ENCODE measurements at regions not wholly inside any gene's neighbourhood (a gene's known extent, or its start where the extent isn't known, plus 50 kb on each side); places are given as distances from the start of the nearest gene placed in this dataset.

GRCh38 chr6:130306377-130306776, 59.4 kb upstream of the TMEM200A start:
- Histone ChIP-seq H3K9me3 (ENCODE audit: low read depth, low read length) (no peaks in the 10 kb centered on the region), H3K79me2 (ENCODE audit: insufficient read depth, low read length) (no peaks in the 10 kb centered on the region), H3K27me3 (ENCODE audit: insufficient read depth, low read length) (no peaks in the 10 kb centered on the region), H3K4me2 (ENCODE audit: insufficient read depth, low read length) (no peak overlapping the region), H3K4me1 (ENCODE audit: insufficient read depth, low read length) (peaks cover 14% of the 10 kb centered on the region), H4K20me1 (ENCODE audit: insufficient read depth, low read length) (no peaks in the 10 kb centered on the region), H3K27ac (ENCODE audit: low read depth, low read length) (no peak overlapping the region), H3K4me3 (ENCODE audit: insufficient read depth, low read length) (no peak overlapping the region), H3K36me3 (ENCODE audit: insufficient read depth, low read length) (no peaks in the 10 kb centered on the region), H2AFZ (ENCODE audit: low read length) (no peak overlapping the region)
- no peak for DNase-seq (ENCODE audit: insufficient read length, low spot score, missing footprints)
- TF ChIP-seq CTCF (IDR thresholded peaks at IDR 0.05; ENCODE audit: extremely low read depth, low read depth, low read length): no peak

GRCh38 chr6:130303431-130303830, 62.4 kb upstream of the TMEM200A start:
- no peaks in the 10 kb centered on the region for H3K36me3 ChIP-seq (ENCODE audit: insufficient read depth, low read length)
- no peak overlapping the region for H2AFZ ChIP-seq (ENCODE audit: low read length)
- no peak overlapping the region for H3K27ac ChIP-seq (ENCODE audit: low read depth, low read length)
- peaks cover 5% of the 10 kb centered on the region for H3K79me2 ChIP-seq (ENCODE audit: insufficient read depth, low read length)
- H4K20me1 ChIP-seq (ENCODE audit: insufficient read depth, low read length): no peaks in the 10 kb centered on the region
- H3K9me3 ChIP-seq (ENCODE audit: low read depth, low read length): no peaks in the 10 kb centered on the region
- H3K27me3 ChIP-seq (ENCODE audit: insufficient read depth, low read length): no peaks in the 10 kb centered on the region
- peaks cover 14% of the 10 kb centered on the region for H3K4me1 ChIP-seq (ENCODE audit: insufficient read depth, low read length)
- H3K4me3 ChIP-seq (ENCODE audit: insufficient read depth, low read length): no peak overlapping the region
- no peak overlapping the region for H3K4me2 ChIP-seq (ENCODE audit: insufficient read depth, low read length)
- TF ChIP-seq CTCF (IDR thresholded peaks at IDR 0.05; ENCODE audit: extremely low read depth, low read depth, low read length): no peak
- DNase-seq (ENCODE audit: insufficient read length, low spot score, missing footprints): no peak

GRCh38 chr6:130298258-130298657, 67.6 kb upstream of the TMEM200A start:
- TF ChIP-seq CTCF (IDR thresholded peaks at IDR 0.05; ENCODE audit: extremely low read depth, low read depth, low read length): no peak
- no peaks in the 10 kb centered on the region for H3K36me3 ChIP-seq (ENCODE audit: insufficient read depth, low read length)
- no peak overlapping the region for H3K4me3 ChIP-seq (ENCODE audit: insufficient read depth, low read length)
- H4K20me1 ChIP-seq (ENCODE audit: insufficient read depth, low read length): no peaks in the 10 kb centered on the region
- H3K4me2 ChIP-seq (ENCODE audit: insufficient read depth, low read length): no peak overlapping the region
- no peak overlapping the region for H2AFZ ChIP-seq (ENCODE audit: low read length)
- DNase-seq (ENCODE audit: insufficient read length, low spot score, missing footprints): no peak
- peaks cover 6% of the 10 kb centered on the region for H3K79me2 ChIP-seq (ENCODE audit: insufficient read depth, low read length)
- no peak overlapping the region for H3K27ac ChIP-seq (ENCODE audit: low read depth, low read length)
- H3K9me3 ChIP-seq (ENCODE audit: low read depth, low read length): no peaks in the 10 kb centered on the region
- H3K4me1 ChIP-seq (ENCODE audit: insufficient read depth, low read length): peaks cover 7% of the 10 kb centered on the region
- no peaks in the 10 kb centered on the region for H3K27me3 ChIP-seq (ENCODE audit: insufficient read depth, low read length)

- Histone ChIP-seq H3K27ac (ENCODE audit: low read depth, low read length) (no peak overlapping the region), H3K4me3 (ENCODE audit: insufficient read depth, low read length) (no peak overlapping the region), H3K27me3 (ENCODE audit: insufficient read depth, low read length) (no peaks in the 10 kb centered on the region), H3K4me1 (ENCODE audit: insufficient read depth, low read length) (peaks cover 3% of the 10 kb centered on the region), H3K4me2 (ENCODE audit: insufficient read depth, low read length) (no peak overlapping the region), H4K20me1 (ENCODE audit: insufficient read depth, low read length) (no peaks in the 10 kb centered on the region), H3K79me2 (ENCODE audit: insufficient read depth, low read length) (peaks cover 6% of the 10 kb centered on the region), H3K9me3 (ENCODE audit: low read depth, low read length) (no peaks in the 10 kb centered on the region), H2AFZ (ENCODE audit: low read length) (no peak overlapping the region), H3K36me3 (ENCODE audit: insufficient read depth, low read length) (no peaks in the 10 kb centered on the region)
- no peak for TF ChIP-seq CTCF (IDR thresholded peaks at IDR 0.05; ENCODE audit: extremely low read depth, low read depth, low read length)
- DNase-seq (ENCODE audit: insufficient read length, low spot score, missing footprints): no peak
These were observed 69.0 kb upstream of the TMEM200A start for GRCh38 chr6:130296854-130297253.
